Testis (tissue), 2 donors: ENCODE measurements at regions not wholly inside any gene's neighbourhood (a gene's known extent, or its start where the extent isn't known, plus 50 kb on each side); places are given as distances from the start of the nearest gene placed in this dataset.
"Not testable (repeated sequence)": the region's sequence is repeated elsewhere in the genome, so short reads cannot be mapped to it uniquely, and the experiment has no call there.

ENCODE experiments used
- POLR2A ChIP-seq: fragments of 450-650 bp; IDR thresholded peaks from one replicate; pipeline ENCODE4 v1.6.1; 2017; ENCODE audit warnings: antibody characterized with exemption, mild to moderate bottlenecking, moderate library complexity
- TF ChIP-seq, protein P1 (sequence below), 3 experiments: fragments of 450-650 bp in 2 of 3; fragments of 200-600 bp in 1 of 3; sonication (generic) in 1 of 3; IDR thresholded peaks; one replicate each; pipeline ENCODE4 v1.5.1; 2016 to 2019; ENCODE audit warnings: antibody characterized with exemption in 3 of 3, mild to moderate bottlenecking in 2 of 3, moderate library complexity in 1 of 3

- not testable (repeated sequence) for TF ChIP-seq POLR2A
- TF ChIP-seq, protein P1, sequence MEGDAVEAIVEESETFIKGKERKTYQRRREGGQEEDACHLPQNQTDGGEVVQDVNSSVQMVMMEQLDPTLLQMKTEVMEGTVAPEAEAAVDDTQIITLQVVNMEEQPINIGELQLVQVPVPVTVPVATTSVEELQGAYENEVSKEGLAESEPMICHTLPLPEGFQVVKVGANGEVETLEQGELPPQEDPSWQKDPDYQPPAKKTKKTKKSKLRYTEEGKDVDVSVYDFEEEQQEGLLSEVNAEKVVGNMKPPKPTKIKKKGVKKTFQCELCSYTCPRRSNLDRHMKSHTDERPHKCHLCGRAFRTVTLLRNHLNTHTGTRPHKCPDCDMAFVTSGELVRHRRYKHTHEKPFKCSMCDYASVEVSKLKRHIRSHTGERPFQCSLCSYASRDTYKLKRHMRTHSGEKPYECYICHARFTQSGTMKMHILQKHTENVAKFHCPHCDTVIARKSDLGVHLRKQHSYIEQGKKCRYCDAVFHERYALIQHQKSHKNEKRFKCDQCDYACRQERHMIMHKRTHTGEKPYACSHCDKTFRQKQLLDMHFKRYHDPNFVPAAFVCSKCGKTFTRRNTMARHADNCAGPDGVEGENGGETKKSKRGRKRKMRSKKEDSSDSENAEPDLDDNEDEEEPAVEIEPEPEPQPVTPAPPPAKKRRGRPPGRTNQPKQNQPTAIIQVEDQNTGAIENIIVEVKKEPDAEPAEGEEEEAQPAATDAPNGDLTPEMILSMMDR (IDR thresholded peaks at IDR 0.05), result not testable (repeated sequence)
Measured at GRCh38 chrX:139461945-139462344, 68.6 kb upstream of the F9 start.
